SK-N-SH (cell line): ENCODE measurements at regions not wholly inside any gene's neighbourhood (a gene's known extent, or its start where the extent isn't known, plus 50 kb on each side); places are given as distances from the start of the nearest gene placed in this dataset.

Experiments used
- CTCF ChIA-PET: fragments of 300-600, 350-600 bp; formaldehyde crosslinking; extraction: SDS; loops from one replicate; lab custom pipeline; 2021; lab: Yijun Ruan, JAX
- POLR2A ChIA-PET: fragments of 350-600 bp; sonication (Branson Sonifier 250); formaldehyde crosslinking; extraction: SDS; loops from one replicate; lab custom pipeline; 2020; ENCODE audit warnings: antibody characterized with exemption, inconsistent platforms; lab: Yijun Ruan, JAX
- DNase-seq: peaks from one replicate; pipeline ENCODE4 v3.0.0; 2012
- H2AFZ ChIP-seq: fragments of 200-600 bp; sonication (generic); 2 replicates; pipeline ENCODE4 v1.8.1; 2016; ENCODE audit warnings: antibody characterized with exemption, mild to moderate bottlenecking, low read depth
- H3F3A ChIP-seq: fragments of 200-600 bp; sonication (generic); replicated peaks from 2 replicates; pipeline ENCODE3; 2016; ENCODE audit warnings: antibody characterized with exemption, mild to moderate bottlenecking; ENCODE audit not compliant: insufficient read depth
- H3K27ac ChIP-seq, 2 experiments: fragments of 200-500 bp in 1 of 2; fragments of 200-600 bp in 1 of 2; sonication (Bioruptor generic) in 1 of 2; sonication (generic), shearing (Covaris generic) in 1 of 2; 2 replicates each; pipeline versions ENCODE4 v1.5.1 to v1.6.1; 2014 to 2016; ENCODE audit warnings: low read depth in 2 of 2, inconsistent platforms in 1 of 2, low read length in 1 of 2, mild to moderate bottlenecking in 1 of 2, mixed read lengths in 1 of 2
- H3K27me3 ChIP-seq: fragments of 200-600 bp; sonication (generic), shearing (Covaris generic); 2 replicates; pipeline ENCODE4 v1.6.1; 2016; ENCODE audit warnings: mixed run types; ENCODE audit not compliant: insufficient read depth
- H3K36me3 ChIP-seq, 2 experiments: fragments of 200-500 bp in 1 of 2; fragments of 200-600 bp in 1 of 2; sonication (Bioruptor generic) in 1 of 2; sonication (generic) in 1 of 2; replicated peaks in 1 of 2; 2 replicates each; pipeline versions ENCODE3 to v1.5.1; 2014 to 2016; ENCODE audit warnings: low read length in 1 of 2, mild to moderate bottlenecking in 1 of 2; ENCODE audit not compliant: insufficient read depth in 2 of 2, control insufficient read depth in 1 of 2
- H3K4me1 ChIP-seq, 2 experiments: fragments of 200-500 bp in 1 of 2; fragments of 200-600 bp in 1 of 2; sonication (Bioruptor generic) in 1 of 2; sonication (generic), shearing (Covaris generic) in 1 of 2; 2 replicates each; pipeline versions ENCODE4 v1.5.1 to v1.6.1; 2014 to 2016; ENCODE audit warnings: low read depth in 1 of 2, low read length in 1 of 2, mixed run types in 1 of 2; ENCODE audit not compliant: insufficient read depth in 2 of 2, control insufficient read depth in 1 of 2
- H3K4me2 ChIP-seq: fragments of 200-600 bp; sonication (generic), shearing (Covaris generic); 2 replicates; pipeline ENCODE4 v1.6.1; 2017; ENCODE audit warnings: mixed run types
- H3K4me3 ChIP-seq, 2 experiments: fragments of 200-500 bp in 1 of 2; fragments of 200-600 bp in 1 of 2; sonication (Bioruptor generic) in 1 of 2; sonication (generic), shearing (Covaris generic) in 1 of 2; 2 replicates each; pipeline versions ENCODE4 v1.5.1 to v1.8.1; 2014 to 2016; ENCODE audit warnings: low read depth in 2 of 2, inconsistent platforms in 1 of 2, low read length in 1 of 2, mild to moderate bottlenecking in 1 of 2, mixed read lengths in 1 of 2, moderate library complexity in 1 of 2
- H3K79me2 ChIP-seq: fragments of 200-600 bp; sonication (generic); 2 replicates; pipeline ENCODE4 v1.8.1; 2017; ENCODE audit warnings: mild to moderate bottlenecking; ENCODE audit not compliant: insufficient read depth
- H3K9ac ChIP-seq: fragments of 200-600 bp; sonication (generic); 2 replicates; pipeline ENCODE4 v1.6.1; 2017; ENCODE audit warnings: mixed run types
- H3K9me2 ChIP-seq: fragments of 200-600 bp; sonication (generic); 2 replicates; pipeline ENCODE4 v1.6.1; 2017; ENCODE audit warnings: mixed run types
- H3K9me3 ChIP-seq: fragments of 200-600 bp; sonication (generic); 2 replicates; pipeline ENCODE4 v1.6.1; 2017; ENCODE audit warnings: mixed run types, mild to moderate bottlenecking, moderate library complexity
- H4K20me1 ChIP-seq: fragments of 200-600 bp; sonication (generic); 2 replicates; pipeline ENCODE4 v1.6.1; 2017; ENCODE audit warnings: mild to moderate bottlenecking, mixed run types; ENCODE audit not compliant: insufficient read depth
- FOXM1 ChIP-seq: IDR thresholded peaks from 2 replicates; pipeline ENCODE4 v1.4.0; 2012; ENCODE audit warnings: low read depth, mild to moderate bottlenecking
- JUND ChIP-seq: IDR thresholded peaks from 2 replicates; pipeline ENCODE4 v1.4.0; 2012
- MEF2A ChIP-seq: IDR thresholded peaks from 2 replicates; pipeline ENCODE4 v1.4.0; 2012; ENCODE audit warnings: low read depth, borderline replicate concordance
- POLR2AphosphoS5 ChIP-seq: IDR thresholded peaks from 2 replicates; pipeline ENCODE4 v1.6.1; 2012; ENCODE audit warnings: low read depth, low read length
- TAF1 ChIP-seq: IDR thresholded peaks from 2 replicates; pipeline ENCODE4 v1.6.1; 2012; ENCODE audit warnings: low read depth, mild to moderate bottlenecking, low read length, moderate library complexity, borderline replicate concordance
- WGBS: methylation state at CpG from one replicate; pipeline ENCODE4 v1.1.6; 2017; ENCODE audit warnings: low lambda C conversion rate; 5-methylcytosine and 5-hydroxymethylcytosine counted together
- TF ChIP-seq, protein P1 (sequence below): IDR thresholded peaks from 2 replicates; pipeline ENCODE4 v1.6.1; 2012; ENCODE audit warnings: mild to moderate bottlenecking, low read depth, low read length, moderate library complexity

DNA sequence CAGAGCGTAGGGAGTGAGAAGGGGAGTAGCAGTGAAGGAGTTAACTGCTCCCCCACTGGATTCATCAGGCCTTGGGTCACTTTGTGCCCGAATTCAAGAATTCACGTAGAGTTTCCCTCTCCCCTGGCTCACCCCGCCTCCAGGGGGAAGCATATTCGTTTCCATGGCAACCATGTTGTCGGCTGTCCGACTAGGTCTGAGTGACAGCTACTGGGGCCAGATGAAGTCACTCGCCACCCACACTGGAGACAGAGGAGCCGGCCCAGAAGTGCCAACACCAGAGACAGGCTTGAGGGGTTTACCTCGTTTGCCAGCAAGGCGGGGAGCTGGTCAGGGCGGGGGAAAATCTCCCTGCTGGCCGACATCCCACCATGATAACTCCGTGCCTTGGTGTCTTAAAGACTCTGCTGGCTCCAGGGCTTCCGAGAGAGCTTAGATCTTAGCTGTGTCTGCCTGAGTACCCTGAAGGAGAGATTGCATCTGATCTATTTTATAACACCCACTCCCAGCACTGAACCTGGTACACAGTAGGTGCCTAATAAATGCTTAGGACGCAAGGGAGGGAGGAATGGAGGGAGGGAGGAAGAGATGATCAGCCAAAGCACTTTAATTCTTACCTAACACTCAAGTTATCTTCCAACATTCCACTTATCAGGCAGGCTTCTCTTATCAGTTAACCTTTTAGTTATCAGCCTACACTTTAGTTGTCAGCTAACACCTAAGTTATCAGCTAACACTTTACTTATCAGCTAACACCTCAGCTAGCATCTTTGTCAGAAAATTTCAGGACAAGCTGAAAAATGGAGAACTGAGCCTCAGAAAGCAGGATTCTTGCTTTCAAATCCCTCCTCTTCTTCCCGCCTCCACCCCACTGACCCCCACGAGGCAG, 57.2 kb upstream of the ZNRF4 start:
- Histone ChIP-seq H3K36me3 (no peaks in the 10 kb centered on the region), H4K20me1 (no peaks in the 10 kb centered on the region)
- TF ChIP-seq TAF1: no peak
- no peak for TF ChIP-seq JUND
- TF ChIP-seq, all 33 proteins: peak for 0
- Histone ChIP-seq H3F3A (no peaks in the 10 kb centered on the region), H3K9me3 (no peaks in the 10 kb centered on the region), H3K4me2 (no peak overlapping the region), H2AFZ (no peak overlapping the region), H3K9me2 (no peaks in the 10 kb centered on the region), H3K27ac (no peak overlapping the region), H3K79me2 (no peaks in the 10 kb centered on the region), H3K4me1 (no peaks in the 10 kb centered on the region; a peak in 1 of 4 replicates), H3K4me3 (no peak overlapping the region), H3K9ac (no peak overlapping the region), H3K27me3 (peaks cover 7% of the 10 kb centered on the region; the same call in 1 of the 2 replicates)
- POLR2A ChIA-PET: no interaction called here
- CTCF ChIA-PET: interaction anchor here (0.7 to 1.1 kb wide), 2 partner anchors 11 to 33 kb away, joined by 3 to 4 read pairs; no protein-coding TSS in a partner anchor
- 15% methylated on average over 15 of the region's 18 CpGs for WGBS
- peak; percentile 81 for DNase-seq

DNA sequence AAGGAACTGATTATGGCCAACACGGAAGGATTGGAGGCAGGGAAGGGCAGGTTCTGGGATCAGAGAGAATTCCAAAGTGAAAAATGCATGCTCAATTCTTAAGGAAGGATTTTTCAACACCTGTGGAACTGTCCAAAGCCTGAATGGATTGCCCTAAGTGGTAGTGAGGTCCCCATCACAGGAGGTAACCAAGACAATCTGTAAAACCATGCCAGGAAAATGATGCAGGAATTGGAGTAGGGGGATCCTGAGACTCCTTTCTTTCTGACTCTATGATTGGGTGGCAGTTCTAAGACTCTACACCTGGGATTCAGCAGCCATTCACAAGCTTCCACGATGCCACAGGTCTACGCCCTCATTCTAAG, 56.5 kb upstream of the ZNRF4 start:
- Histone ChIP-seq H3K36me3 (no peaks in the 10 kb centered on the region), H2AFZ (no peak overlapping the region), H3K9ac (no peak overlapping the region), H3K4me1 (no peaks in the 10 kb centered on the region; a peak in 1 of 4 replicates), H3K27me3 (peaks cover 1% of the 10 kb centered on the region; the same call in 1 of the 2 replicates), H4K20me1 (no peaks in the 10 kb centered on the region), H3K4me2 (no peak overlapping the region), H3K9me2 (no peaks in the 10 kb centered on the region), H3K9me3 (no peaks in the 10 kb centered on the region), H3K79me2 (no peaks in the 10 kb centered on the region), H3F3A (no peaks in the 10 kb centered on the region), H3K27ac (no peak overlapping the region), H3K4me3 (no peak overlapping the region)
- ChIA-PET POLR2A (no interaction called here), CTCF (interaction anchor here (1.1 kb wide), 1 partner anchor 34 kb away, joined by 4 read pairs; no protein-coding TSS in a partner anchor)
- 62% methylated on average over 3 of the region's 3 CpGs for WGBS
- DNase-seq: no peak
- TF ChIP-seq FOXM1: no peak
- TF ChIP-seq MEF2A: no peak
- TF ChIP-seq POLR2AphosphoS5: no peak
- TF ChIP-seq, protein P1, sequence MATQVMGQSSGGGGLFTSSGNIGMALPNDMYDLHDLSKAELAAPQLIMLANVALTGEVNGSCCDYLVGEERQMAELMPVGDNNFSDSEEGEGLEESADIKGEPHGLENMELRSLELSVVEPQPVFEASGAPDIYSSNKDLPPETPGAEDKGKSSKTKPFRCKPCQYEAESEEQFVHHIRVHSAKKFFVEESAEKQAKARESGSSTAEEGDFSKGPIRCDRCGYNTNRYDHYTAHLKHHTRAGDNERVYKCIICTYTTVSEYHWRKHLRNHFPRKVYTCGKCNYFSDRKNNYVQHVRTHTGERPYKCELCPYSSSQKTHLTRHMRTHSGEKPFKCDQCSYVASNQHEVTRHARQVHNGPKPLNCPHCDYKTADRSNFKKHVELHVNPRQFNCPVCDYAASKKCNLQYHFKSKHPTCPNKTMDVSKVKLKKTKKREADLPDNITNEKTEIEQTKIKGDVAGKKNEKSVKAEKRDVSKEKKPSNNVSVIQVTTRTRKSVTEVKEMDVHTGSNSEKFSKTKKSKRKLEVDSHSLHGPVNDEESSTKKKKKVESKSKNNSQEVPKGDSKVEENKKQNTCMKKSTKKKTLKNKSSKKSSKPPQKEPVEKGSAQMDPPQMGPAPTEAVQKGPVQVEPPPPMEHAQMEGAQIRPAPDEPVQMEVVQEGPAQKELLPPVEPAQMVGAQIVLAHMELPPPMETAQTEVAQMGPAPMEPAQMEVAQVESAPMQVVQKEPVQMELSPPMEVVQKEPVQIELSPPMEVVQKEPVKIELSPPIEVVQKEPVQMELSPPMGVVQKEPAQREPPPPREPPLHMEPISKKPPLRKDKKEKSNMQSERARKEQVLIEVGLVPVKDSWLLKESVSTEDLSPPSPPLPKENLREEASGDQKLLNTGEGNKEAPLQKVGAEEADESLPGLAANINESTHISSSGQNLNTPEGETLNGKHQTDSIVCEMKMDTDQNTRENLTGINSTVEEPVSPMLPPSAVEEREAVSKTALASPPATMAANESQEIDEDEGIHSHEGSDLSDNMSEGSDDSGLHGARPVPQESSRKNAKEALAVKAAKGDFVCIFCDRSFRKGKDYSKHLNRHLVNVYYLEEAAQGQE: peak; percentile 76; the same call in 1 of the 2 replicates
